ENCODE measurements at regions not wholly inside any gene's neighbourhood (a gene's known extent, or its start where the extent isn't known, plus 50 kb on each side); places are given as distances from the start of the nearest gene placed in this dataset.

DNA sequence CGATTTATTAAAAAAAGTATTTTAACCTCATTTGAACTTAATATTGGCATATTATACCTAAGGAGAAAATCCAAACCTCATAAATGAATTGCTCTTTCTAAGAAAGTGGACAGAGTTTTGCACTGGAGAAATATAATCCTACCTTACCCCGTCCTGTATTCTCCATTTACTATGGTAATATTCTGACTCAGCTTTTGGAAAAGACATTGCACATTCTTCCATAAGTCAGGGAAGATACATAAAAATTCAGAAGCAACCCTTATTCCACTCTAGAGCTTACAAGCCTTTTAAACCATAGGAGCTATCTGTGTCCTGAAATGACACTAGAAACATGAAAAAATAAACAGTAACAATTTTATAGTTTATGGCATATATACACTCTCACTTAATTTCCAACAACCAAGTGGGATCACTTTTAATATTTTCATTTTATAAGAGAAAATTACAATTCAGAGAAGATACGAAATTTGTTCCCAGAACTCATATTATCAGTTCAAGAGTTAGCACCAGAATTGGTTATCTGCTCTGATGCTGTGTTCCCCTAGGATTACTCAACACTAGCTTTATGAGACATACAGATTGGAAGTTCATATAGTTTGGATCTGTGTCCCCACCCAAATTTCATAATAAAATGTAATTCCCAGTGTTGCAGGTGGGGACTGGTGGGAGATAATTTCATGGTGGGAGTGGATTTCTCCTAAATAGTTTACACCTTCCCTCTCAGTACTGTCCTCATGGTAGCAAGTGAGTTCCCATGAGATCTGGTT is 359.4 kb downstream of the ARAP2 start:
- DNase-seq (ENCODE audit: low read depth in 2 of 2), result no peak
- Histone ChIP-seq H3K4me2 (ENCODE audit: extremely low read depth, insufficient read depth, low read length) (no peak overlapping the region), H3K27me3 (ENCODE audit: control insufficient read depth, insufficient read depth, low read length) (no peaks in the 10 kb centered on the region), H3K9ac (ENCODE audit: insufficient read depth, low read length) (no peak overlapping the region), H3K4me3 (replicated peaks in 1 of 4; ENCODE audit: control extremely low read depth in 1 of 4, insufficient read depth in 1 of 4, low read depth in 3 of 4, low read length in 4 of 4) (no peak overlapping the region), H2AFZ (ENCODE audit: low read length) (no peak overlapping the region), H3K4me1 (ENCODE audit: control insufficient read depth, extremely low read depth, insufficient read depth, low read length) (no peaks in the 10 kb centered on the region), H3K27ac (ENCODE audit: insufficient read depth, low read length) (no peak overlapping the region), H4K20me1 (ENCODE audit: control insufficient read depth, extremely low read depth, insufficient read depth, low read length) (no peaks in the 10 kb centered on the region), H3K79me2 (ENCODE audit: control insufficient read depth, insufficient read depth, low read length) (no peaks in the 10 kb centered on the region), H3K36me3 (ENCODE audit: control insufficient read depth, insufficient read depth, low read length) (no peaks in the 10 kb centered on the region), H3K9me3 (ENCODE audit: control insufficient read depth, insufficient read depth, low read depth, low read length) (no peaks in the 10 kb centered on the region)
- TF ChIP-seq EZH2 (IDR thresholded peaks at IDR 0.05; ENCODE audit: low read length, missing control alignments), result no peak
- TF ChIP-seq, protein P1, sequence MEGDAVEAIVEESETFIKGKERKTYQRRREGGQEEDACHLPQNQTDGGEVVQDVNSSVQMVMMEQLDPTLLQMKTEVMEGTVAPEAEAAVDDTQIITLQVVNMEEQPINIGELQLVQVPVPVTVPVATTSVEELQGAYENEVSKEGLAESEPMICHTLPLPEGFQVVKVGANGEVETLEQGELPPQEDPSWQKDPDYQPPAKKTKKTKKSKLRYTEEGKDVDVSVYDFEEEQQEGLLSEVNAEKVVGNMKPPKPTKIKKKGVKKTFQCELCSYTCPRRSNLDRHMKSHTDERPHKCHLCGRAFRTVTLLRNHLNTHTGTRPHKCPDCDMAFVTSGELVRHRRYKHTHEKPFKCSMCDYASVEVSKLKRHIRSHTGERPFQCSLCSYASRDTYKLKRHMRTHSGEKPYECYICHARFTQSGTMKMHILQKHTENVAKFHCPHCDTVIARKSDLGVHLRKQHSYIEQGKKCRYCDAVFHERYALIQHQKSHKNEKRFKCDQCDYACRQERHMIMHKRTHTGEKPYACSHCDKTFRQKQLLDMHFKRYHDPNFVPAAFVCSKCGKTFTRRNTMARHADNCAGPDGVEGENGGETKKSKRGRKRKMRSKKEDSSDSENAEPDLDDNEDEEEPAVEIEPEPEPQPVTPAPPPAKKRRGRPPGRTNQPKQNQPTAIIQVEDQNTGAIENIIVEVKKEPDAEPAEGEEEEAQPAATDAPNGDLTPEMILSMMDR (conservative IDR thresholded peaks at IDR 0.05 in 1 of 2, IDR thresholded peaks at IDR 0.05 in 1 of 2; ENCODE audit: low read depth in 1 of 2, low read length in 2 of 2), result no peak

DNA sequence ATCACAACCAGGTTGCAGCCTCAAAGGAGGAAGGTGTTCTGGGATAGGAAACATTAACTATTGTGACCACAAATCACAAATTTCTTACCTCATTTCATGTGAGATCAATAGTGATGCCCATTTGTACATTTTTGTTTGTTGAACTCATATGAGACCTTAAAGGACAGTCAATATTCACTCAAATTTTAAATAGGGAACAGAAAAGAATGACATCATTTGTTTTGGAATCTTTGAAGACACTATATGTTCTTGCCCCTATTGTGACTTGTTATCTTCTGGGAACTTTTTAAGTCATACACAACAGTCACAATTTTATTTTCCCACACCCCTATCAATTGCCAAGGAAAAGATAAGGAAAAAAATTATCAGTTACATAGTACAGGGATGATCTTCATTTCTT is 346.5 kb downstream of the ARAP2 start:
- Histone ChIP-seq H3K27me3 (ENCODE audit: control insufficient read depth, insufficient read depth, low read length) (no peaks in the 10 kb centered on the region), H3K4me2 (ENCODE audit: extremely low read depth, insufficient read depth, low read length) (no peak overlapping the region), H4K20me1 (ENCODE audit: control insufficient read depth, extremely low read depth, insufficient read depth, low read length) (no peaks in the 10 kb centered on the region), H3K4me3 (replicated peaks in 1 of 4; ENCODE audit: control extremely low read depth in 1 of 4, insufficient read depth in 1 of 4, low read depth in 3 of 4, low read length in 4 of 4) (no peak overlapping the region), H3K36me3 (ENCODE audit: control insufficient read depth, insufficient read depth, low read length) (no peaks in the 10 kb centered on the region), H3K27ac (ENCODE audit: insufficient read depth, low read length) (no peak overlapping the region), H3K79me2 (ENCODE audit: control insufficient read depth, insufficient read depth, low read length) (no peaks in the 10 kb centered on the region), H3K4me1 (ENCODE audit: control insufficient read depth, extremely low read depth, insufficient read depth, low read length) (no peaks in the 10 kb centered on the region), H3K9ac (ENCODE audit: insufficient read depth, low read length) (no peak overlapping the region), H2AFZ (ENCODE audit: low read length) (no peak overlapping the region), H3K9me3 (ENCODE audit: control insufficient read depth, insufficient read depth, low read depth, low read length) (no peaks in the 10 kb centered on the region)
- no peak for DNase-seq (ENCODE audit: low read depth in 2 of 2)
- no peak for TF ChIP-seq EZH2 (IDR thresholded peaks at IDR 0.05; ENCODE audit: low read length, missing control alignments)
- TF ChIP-seq, protein P1 (conservative IDR thresholded peaks at IDR 0.05 in 1 of 2, IDR thresholded peaks at IDR 0.05 in 1 of 2; ENCODE audit: low read depth in 1 of 2, low read length in 2 of 2), result no peak

DNA sequence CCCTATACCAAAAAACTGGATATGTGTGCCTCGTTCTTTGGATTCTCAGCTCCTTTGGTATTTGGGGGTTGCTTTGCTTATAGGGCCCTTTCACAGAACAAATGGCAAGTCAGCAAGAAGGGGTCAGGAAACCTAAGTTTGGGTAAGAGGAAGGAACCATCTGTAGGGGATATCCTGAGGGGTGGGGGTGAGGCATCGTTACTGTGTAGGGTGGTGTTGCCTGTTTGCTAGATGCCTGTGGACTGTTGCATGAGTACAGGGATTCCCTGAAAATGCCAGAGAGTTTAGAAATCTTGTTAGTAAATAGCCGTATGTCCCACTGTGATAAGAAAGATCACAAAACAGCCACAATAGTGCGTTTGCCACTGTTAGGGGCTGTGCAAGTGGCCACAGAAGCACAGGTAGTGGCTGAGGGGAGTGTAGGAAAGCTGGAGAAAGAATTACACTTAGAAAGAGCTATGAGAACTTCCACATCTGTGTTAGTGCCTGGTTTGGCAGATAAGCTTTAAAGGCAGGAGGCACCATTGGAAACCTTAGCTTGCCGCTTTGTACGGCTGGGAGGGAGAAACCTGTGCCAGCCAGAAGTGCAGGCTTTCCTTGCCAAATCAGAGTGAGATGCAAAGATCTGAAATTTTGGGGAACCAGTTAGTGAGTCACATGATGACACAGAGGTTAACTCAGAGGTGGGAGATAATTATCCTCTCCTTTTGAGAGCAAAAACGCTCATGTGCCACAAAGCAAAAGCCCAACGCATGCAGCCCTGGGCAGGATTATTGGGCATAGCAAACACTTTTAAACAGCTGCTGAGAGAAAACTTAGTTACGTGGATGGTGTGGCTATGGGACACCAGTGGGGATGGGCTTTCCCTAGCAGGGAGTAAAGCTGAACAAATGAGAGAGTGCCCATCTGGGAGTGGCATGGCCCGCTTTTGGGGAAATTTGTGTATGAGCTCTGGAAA is 343.7 kb downstream of the ARAP2 start:
- TF ChIP-seq, protein P1 (conservative IDR thresholded peaks at IDR 0.05 in 1 of 2, IDR thresholded peaks at IDR 0.05 in 1 of 2; ENCODE audit: low read depth in 1 of 2, low read length in 2 of 2), result no peak
- no peak for TF ChIP-seq EZH2 (IDR thresholded peaks at IDR 0.05; ENCODE audit: low read length, missing control alignments)
- Histone ChIP-seq H3K9me3 (ENCODE audit: control insufficient read depth, insufficient read depth, low read depth, low read length) (no peaks in the 10 kb centered on the region), H3K27me3 (ENCODE audit: control insufficient read depth, insufficient read depth, low read length) (no peaks in the 10 kb centered on the region), H3K9ac (ENCODE audit: insufficient read depth, low read length) (no peak overlapping the region), H3K4me2 (ENCODE audit: extremely low read depth, insufficient read depth, low read length) (no peak overlapping the region), H3K79me2 (ENCODE audit: control insufficient read depth, insufficient read depth, low read length) (no peaks in the 10 kb centered on the region), H3K4me1 (ENCODE audit: control insufficient read depth, extremely low read depth, insufficient read depth, low read length) (no peaks in the 10 kb centered on the region), H3K36me3 (ENCODE audit: control insufficient read depth, insufficient read depth, low read length) (no peaks in the 10 kb centered on the region), H3K27ac (ENCODE audit: insufficient read depth, low read length) (no peak overlapping the region), H2AFZ (ENCODE audit: low read length) (no peak overlapping the region), H3K4me3 (replicated peaks in 1 of 4; ENCODE audit: control extremely low read depth in 1 of 4, insufficient read depth in 1 of 4, low read depth in 3 of 4, low read length in 4 of 4) (no peak overlapping the region), H4K20me1 (ENCODE audit: control insufficient read depth, extremely low read depth, insufficient read depth, low read length) (no peaks in the 10 kb centered on the region)
- no peak for DNase-seq (ENCODE audit: low read depth in 2 of 2)

All from fibroblast of lung (primary cell).